SK-N-SH treated with all-trans-retinoic acid at 6 μM for 48 hours (cell line): ENCODE measurements at regions not wholly inside any gene's neighbourhood (a gene's known extent, or its start where the extent isn't known, plus 50 kb on each side); places are given as distances from the start of the nearest gene placed in this dataset.
"Not testable (repeated sequence)": the region's sequence is repeated elsewhere in the genome, so short reads cannot be mapped to it uniquely, and the experiment has no call there.

Experiments
- ESRRG ChIP-seq: fragments of 250-450 bp; sonication (Bioruptor Pico); IDR thresholded peaks from 2 replicates; pipeline ENCODE4 v1.6.1; 2021; ENCODE audit warnings: mild to moderate bottlenecking
- PATZ1 ChIP-seq: fragments of 250-450 bp; sonication (Bioruptor Pico); IDR thresholded peaks from 2 replicates; pipeline ENCODE4 v1.8.0; 2020; ENCODE audit warnings: mild to moderate bottlenecking, moderate library complexity, borderline replicate concordance
- PPARA ChIP-seq: fragments of 250-450 bp; sonication (Bioruptor Pico); IDR thresholded peaks from 2 replicates; pipeline ENCODE4 v1.5.0; 2020; ENCODE audit warnings: mild to moderate bottlenecking, borderline replicate concordance
- ZNF8 ChIP-seq: fragments of 450-650 bp; formaldehyde crosslinking; IDR thresholded peaks from 2 replicates; pipeline ENCODE4 v1.5.0; 2020; ENCODE audit warnings: mild to moderate bottlenecking, moderate library complexity
- TF ChIP-seq, protein P1 (sequence below): fragments of 250-450 bp; sonication (Bioruptor Pico); IDR thresholded peaks from 2 replicates; pipeline ENCODE4 v1.5.1; 2021; ENCODE audit warnings: mild to moderate bottlenecking, moderate library complexity
- TF ChIP-seq, protein P2 (sequence below): fragments of 250-450 bp; sonication (Bioruptor Pico); IDR thresholded peaks from 2 replicates; pipeline ENCODE4 v1.5.0; 2020; ENCODE audit warnings: mild to moderate bottlenecking, moderate library complexity

DNA sequence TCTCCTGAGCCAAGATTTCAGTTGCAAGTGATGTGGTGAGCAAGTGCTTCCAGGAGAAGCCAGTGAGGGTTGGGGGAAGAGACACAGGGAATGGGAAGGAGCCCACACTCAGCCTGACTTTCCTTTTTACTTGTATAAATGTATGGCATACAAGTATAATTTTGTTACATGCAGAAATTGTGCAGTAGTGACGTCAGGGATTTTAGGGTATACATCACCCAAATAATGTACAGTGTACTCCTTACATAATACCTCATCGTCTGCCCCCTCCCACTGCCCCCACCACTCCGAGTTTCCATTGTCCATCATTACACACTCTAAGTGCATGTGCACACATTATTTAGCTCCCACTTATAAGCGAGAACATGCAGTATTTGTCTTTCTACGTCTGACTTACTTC is 68.7 kb upstream of the GBA3 start:
- TF ChIP-seq ZNF8 (CRISPR knock-in tag); PPARA; ESRRG (CRISPR knock-in tag); PATZ1 (CRISPR knock-in tag): not testable (repeated sequence)
- TF ChIP-seq, protein P1, sequence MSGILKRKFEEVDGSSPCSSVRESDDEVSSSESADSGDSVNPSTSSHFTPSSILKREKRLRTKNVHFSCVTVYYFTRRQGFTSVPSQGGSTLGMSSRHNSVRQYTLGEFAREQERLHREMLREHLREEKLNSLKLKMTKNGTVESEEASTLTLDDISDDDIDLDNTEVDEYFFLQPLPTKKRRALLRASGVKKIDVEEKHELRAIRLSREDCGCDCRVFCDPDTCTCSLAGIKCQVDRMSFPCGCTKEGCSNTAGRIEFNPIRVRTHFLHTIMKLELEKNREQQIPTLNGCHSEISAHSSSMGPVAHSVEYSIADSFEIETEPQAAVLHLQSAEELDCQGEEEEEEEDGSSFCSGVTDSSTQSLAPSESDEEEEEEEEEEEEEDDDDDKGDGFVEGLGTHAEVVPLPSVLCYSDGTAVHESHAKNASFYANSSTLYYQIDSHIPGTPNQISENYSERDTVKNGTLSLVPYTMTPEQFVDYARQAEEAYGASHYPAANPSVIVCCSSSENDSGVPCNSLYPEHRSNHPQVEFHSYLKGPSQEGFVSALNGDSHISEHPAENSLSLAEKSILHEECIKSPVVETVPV: not testable (repeated sequence)
- TF ChIP-seq, protein P2, sequence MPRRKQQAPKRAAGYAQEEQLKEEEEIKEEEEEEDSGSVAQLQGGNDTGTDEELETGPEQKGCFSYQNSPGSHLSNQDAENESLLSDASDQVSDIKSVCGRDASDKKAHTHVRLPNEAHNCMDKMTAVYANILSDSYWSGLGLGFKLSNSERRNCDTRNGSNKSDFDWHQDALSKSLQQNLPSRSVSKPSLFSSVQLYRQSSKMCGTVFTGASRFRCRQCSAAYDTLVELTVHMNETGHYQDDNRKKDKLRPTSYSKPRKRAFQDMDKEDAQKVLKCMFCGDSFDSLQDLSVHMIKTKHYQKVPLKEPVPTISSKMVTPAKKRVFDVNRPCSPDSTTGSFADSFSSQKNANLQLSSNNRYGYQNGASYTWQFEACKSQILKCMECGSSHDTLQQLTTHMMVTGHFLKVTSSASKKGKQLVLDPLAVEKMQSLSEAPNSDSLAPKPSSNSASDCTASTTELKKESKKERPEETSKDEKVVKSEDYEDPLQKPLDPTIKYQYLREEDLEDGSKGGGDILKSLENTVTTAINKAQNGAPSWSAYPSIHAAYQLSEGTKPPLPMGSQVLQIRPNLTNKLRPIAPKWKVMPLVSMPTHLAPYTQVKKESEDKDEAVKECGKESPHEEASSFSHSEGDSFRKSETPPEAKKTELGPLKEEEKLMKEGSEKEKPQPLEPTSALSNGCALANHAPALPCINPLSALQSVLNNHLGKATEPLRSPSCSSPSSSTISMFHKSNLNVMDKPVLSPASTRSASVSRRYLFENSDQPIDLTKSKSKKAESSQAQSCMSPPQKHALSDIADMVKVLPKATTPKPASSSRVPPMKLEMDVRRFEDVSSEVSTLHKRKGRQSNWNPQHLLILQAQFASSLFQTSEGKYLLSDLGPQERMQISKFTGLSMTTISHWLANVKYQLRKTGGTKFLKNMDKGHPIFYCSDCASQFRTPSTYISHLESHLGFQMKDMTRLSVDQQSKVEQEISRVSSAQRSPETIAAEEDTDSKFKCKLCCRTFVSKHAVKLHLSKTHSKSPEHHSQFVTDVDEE (CRISPR knock-in tag): not testable (repeated sequence)
